Hematopoietic multipotent progenitor cell (in vitro differentiated cells): ENCODE measurements at regions not wholly inside any gene's neighbourhood (a gene's known extent, or its start where the extent isn't known, plus 50 kb on each side); places are given as distances from the start of the nearest gene placed in this dataset.
"Not testable (repeated sequence)": the region's sequence is repeated elsewhere in the genome, so short reads cannot be mapped to it uniquely, and the experiment has no call there.

Experiments
- DNase-seq, 3 donors: peaks; one replicate each; pipeline ENCODE4 v3.0.0-alpha.2; 2011 to 2015; ENCODE audit warnings: low read depth in 2 of 3, low spot score in 2 of 3

GRCh38 chr6:9240861-9241260 is 805.5 kb upstream of the SLC35B3 start:
- no peak for DNase-seq

- no peak for DNase-seq
Observed at GRCh38 chr6:9236443-9236842, 801.1 kb upstream of the SLC35B3 start.

GRCh38 chr6:9233686-9234085 is 798.3 kb upstream of the SLC35B3 start:
- DNase-seq: no peak

DNA sequence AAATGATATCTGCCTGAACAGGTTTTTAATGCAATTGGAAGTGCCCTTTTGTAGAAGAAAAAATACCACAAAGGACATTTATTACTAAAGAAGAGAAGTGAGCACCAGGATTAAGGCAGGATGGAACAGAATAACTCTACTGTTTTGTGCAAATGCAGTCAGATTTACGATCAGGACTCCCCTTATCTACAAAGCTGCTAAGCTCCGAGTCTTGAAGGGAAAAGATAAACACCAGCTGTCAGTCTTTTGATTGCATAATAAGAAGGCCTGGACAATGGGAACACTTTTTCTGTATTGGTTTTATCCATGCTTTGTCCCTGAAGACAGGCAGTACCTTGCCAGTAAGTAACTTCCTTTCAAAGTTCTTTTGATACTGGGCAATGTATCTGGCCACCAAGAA is 797.9 kb upstream of the SLC35B3 start:
- DNase-seq: no peak

- DNase-seq: no peak
Observed at GRCh38 chr6:9225441-9225871, 790.1 kb upstream of the SLC35B3 start.

GRCh38 chr6:9224539-9224938 is 789.2 kb upstream of the SLC35B3 start:
- DNase-seq: no peak

- DNase-seq: not testable (repeated sequence)
Observed at GRCh38 chr6:9213717-9214116, 778.4 kb upstream of the SLC35B3 start.

- no peak for DNase-seq
Observed at GRCh38 chr6:9208966-9209365, 773.6 kb upstream of the SLC35B3 start.

GRCh38 chr6:9205645-9206044 is 770.3 kb upstream of the SLC35B3 start:
- DNase-seq: no peak

GRCh38 chr6:9204171-9204570 is 768.8 kb upstream of the SLC35B3 start:
- no peak for DNase-seq

DNA sequence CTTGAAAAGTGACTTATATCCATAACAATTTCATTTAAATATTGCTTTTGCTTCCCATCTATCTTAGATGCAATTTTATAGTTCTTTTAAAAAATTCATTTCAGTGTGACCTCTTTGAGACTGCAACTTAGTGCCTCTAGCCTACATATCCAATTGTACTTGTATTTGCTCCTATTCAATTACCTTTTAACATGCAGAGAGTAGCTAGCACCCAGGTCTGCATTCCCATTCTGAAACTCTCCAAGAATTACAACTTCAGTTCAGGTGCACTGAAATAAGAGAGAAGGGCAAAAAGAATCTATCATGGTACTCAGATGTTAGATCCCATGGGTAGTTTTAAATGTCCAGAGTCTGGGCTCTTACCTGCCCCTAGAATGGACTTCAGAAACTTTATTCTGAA is 765.4 kb upstream of the SLC35B3 start:
- DNase-seq: no peak

- no peak for DNase-seq
Observed at GRCh38 chr6:9197726-9198125, 762.4 kb upstream of the SLC35B3 start.

GRCh38 chr6:9195322-9195721 is 760.0 kb upstream of the SLC35B3 start:
- DNase-seq: no peak

GRCh38 chr6:9192405-9192909 is 757.1 kb upstream of the SLC35B3 start:
- no peak for DNase-seq

DNA sequence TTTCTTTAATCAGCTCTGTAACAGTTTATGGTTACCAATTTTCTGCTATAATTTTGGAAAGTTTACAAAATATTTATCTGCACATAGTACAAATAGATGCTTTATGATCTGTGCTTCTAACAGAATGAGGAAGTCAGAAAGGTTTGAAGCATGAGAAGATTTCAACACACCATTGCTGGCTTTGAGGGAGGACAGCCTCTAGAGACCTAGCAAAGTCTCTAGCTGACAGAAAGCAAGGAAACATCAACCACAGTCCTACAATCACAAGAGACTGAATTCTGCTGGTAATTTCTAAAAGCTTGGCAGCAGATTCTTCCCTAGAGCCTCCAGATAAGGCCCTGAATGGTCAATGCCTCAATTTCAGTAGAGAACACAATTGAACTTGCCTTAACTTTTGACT is 750.8 kb upstream of the SLC35B3 start:
- DNase-seq: no peak

DNA sequence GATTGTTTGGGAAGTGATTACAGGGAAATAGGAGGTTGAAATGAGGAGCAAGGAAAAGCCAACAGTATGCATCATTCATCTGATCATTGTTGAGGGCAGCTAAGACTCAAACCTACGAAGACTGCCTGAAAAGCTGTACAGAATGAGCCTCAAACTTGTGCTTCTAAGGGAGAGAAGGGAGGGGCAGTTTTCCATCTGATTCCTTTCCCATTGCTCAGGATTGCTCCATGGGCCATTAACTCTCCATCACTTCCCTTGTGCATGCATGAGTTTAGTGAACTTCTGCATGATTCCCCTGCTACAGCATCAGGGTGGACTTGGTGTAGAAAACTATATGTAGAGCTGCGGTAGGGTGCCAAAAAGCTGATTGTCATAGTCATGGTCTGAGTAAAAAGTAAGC is 742.7 kb upstream of the SLC35B3 start:
- no peak for DNase-seq

DNA sequence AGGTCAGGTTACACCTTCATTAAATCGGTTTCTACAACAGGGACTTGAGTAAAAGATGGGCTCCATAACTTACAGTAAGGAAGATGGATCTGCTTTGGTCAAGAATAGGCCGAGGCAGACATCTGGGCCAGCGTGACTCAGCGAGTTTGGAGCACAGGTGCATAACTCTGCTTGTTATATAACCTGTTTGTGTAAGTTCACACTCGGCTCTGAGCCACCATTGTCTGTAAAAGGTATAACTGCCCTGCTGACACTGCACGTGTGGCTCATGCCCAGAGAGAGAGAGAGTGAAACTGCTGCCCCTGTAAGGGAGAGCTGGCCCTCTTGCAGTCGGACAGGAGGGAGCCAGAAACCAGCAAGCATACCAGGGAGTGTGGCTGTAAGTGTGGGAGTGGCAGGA is 737.9 kb upstream of the SLC35B3 start:
- no peak for DNase-seq

DNA sequence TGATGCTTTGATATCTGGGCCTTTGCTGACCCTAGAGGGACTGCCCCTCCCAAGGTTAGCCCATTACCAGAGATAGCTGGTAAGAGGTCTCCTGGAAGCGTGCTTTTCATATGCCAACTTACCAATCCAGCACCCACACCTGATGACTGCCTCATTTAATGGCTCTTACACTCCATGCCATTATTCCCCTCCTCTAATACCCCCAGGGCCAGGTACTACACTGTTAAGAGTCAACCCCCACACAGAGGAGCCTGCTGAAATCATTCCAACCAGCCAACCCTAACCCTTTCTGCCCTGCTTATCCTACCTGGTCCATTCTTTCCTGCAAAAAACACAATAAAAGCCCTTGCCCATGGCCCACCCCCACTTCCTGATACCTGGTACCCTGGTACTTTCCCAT is 736.8 kb upstream of the SLC35B3 start:
- DNase-seq: no peak

DNA sequence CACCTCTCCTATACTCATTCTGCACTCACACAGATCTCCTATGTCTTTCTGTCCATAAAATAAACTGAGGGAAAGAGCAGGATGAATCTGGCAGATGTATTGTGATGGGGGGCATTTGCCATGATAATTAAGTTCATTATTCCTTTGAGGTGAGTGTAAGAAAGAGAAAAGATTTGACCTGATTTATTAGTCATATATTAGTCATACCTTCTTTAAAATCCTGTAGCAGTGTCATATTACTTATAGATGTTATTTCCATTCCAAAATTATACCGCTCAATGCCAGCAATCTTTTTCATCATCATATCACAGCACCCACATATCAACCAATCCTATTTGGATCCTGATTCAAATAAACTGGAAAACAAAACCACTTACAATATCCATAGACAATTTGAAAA is 733.3 kb upstream of the SLC35B3 start:
- DNase-seq: no peak

- no peak for DNase-seq
Observed at GRCh38 chr6:9161731-9162130, 726.4 kb upstream of the SLC35B3 start.

DNA sequence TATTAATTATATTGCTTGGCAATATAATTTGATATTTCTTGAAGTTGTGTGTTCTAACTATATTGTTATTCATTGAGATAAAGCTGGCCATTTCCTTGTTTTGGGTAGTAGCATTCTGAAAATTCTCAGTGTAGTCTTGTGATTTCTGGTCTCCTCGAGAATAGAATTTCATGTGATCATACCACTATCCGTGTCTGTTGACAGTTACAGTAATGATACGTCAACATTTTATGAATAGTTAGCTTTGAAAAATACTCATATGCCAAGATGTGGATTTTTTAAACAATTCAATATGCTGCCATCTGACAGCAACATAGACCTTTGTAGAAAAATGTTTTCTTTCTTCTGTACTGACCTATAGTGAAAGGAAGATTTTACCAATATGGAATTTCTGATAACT is 723.7 kb upstream of the SLC35B3 start:
- no peak for DNase-seq

DNA sequence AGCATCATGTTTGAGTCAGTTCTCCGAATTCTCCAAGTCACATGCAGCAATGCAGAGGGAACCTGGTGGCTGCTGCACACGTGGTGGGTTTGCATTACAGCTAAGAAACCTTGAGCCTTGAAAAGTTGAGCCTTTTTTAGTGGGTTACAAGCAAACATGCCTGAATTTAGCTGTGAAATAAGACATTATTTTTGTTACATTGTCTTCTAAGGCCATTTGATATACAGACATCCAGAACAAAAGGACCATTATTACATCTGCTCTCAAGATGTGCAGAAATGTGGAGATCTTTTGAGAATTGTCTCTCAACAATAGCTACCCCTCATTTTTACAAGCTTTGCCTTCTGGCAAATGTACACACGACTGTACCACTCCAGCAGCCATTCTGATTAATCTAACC is 720.5 kb upstream of the SLC35B3 start:
- DNase-seq: no peak

DNA sequence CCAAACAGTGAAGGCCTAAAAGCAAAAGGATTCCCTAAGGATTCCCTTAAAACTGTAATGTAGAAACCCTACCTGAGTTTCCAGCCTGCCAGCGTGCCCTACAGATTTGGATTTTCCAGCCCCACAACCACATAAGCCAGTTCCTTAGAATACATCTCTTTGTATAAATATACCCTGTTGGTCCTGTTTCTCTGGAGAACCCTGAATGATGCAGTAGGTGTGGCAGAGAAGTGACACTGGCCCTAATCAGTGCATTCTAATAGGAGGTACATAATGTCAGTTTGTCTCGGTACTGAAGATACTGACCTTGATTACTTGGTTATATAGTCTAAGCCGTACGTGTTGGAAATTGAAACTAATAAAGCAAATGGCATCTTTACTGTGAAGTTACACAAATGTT is 707.8 kb upstream of the SLC35B3 start:
- no peak for DNase-seq
